HuH-7 (cell line): ENCODE measurements at regions not wholly inside any gene's neighbourhood (a gene's known extent, or its start where the extent isn't known, plus 50 kb on each side); places are given as distances from the start of the nearest gene placed in this dataset.
"Not testable (repeated sequence)": the region's sequence is repeated elsewhere in the genome, so short reads cannot be mapped to it uniquely, and the experiment has no call there.

Source experiments
- DNase-seq: peaks from one replicate; pipeline ENCODE4 v3.0.0; 2011; ENCODE audit warnings: low spot score

- DNase-seq: no peak
These were observed 611.7 kb upstream of the FAT1 start for GRCh38 chr4:187335339-187335738.

DNA sequence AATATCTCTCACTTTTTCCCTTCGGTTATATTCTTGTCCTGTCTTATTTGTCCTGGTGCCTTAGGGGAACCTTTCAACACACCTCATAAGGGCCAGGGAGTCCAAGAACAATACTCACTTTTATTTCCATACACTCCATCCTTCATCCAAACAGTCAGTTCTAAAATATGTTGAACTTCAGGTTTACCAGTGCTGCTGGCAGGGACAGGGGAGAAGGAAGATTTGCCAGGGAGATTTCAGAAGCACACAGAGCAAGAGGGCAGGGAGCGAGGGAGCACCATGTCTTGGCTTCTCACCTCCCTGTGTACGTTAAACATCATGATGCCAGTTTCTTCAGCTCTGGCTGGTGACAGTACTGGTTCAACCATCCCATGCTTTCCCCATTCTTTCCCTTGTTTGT lies 631.1 kb upstream of the FAT1 start:
- DNase-seq: no peak

DNA sequence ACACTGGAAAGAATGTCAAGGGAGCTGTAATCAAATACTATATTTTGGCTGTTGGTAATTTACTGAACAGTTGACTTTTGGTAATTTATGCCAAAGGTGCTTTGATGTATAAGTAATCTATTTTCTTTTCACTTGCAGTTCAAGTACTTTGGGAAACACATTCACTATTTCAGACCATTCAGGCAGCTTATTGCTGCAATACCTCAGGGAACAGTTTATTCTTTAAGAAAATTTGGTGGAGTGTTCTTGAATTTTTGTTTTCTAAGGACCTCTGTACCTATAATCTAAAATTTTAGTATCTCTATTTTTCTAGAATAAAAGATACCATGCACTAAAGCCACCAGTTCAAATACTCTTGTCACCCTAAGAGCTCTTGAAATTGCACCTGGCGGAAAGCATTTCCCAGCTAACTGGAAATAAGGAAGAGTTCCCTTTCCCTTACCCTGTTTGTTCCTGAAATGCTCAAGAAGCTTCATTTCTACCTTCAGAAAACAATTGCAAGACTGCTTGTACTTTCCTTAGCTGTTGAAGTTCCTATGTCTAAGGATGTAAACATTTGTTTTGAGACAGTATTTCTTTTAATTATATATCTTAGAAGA lies 633.5 kb upstream of the FAT1 start:
- no peak for DNase-seq

- no peak for DNase-seq
These were observed 634.2 kb upstream of the FAT1 start for GRCh38 chr4:187357821-187358220.

DNA sequence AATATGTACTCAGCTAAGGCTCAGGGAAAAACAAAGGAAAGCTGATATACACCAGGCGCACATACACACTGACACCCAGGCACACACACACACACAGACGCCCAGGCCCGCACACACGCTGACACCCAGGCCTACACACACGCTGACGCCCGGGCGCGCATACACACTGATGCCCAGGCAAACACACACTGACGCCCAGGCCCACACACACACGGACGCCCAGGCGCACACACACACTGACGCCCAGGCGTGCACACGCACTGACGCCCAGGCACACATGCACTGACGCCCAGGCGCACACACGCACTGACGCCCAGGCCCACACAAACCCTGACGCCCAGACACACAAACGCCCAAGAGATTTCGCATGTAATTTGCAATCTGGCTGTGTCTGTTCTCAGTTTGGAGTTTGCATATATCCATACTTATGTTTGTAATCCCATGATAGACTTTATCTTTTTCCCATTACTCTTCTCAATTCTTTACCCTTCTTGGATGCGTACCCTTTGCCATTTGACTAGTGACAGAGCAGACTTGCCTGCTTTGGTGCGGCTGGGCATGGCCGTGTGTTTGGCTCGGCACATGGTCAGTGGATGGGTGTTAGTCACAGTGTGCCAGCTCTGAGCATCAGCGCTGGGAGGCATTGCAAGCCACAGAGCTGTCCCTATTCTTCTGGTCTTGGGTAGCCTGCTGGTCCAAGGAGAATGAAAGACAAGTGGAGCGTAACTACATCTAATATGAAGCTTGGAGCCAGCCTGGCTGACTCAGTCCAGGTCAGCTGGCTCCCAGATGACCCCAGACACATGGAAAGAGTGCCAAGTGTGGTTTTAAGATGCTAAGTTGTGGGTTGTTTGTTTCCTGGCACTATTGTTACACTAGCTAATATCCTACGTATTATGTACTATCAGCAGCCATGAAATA lies 632.4 kb upstream of the ZFP42 start:
- DNase-seq: no peak

DNA sequence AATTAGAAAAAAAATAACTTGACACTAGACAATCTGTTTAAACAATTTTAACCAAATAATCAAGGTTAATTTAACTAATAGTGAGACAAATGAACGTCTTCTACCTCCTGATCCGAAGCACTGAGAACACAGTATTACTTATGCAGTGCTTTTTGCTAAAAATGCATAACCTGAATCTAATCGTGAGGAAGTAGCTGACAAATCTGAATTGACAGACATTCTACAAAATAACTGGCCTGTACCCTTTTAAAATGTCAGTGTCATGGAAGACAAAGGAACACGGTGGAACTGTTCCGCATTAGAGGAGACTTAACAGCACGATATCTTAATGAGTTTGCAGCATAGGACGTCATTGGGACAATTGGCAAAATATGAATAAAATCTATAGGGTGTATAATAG lies 631.2 kb upstream of the ZFP42 start:
- DNase-seq: no peak

- no peak for DNase-seq
These were observed 630.7 kb upstream of the ZFP42 start for GRCh38 chr4:187364851-187365250.

- DNase-seq: no peak
These were observed 629.0 kb upstream of the ZFP42 start for GRCh38 chr4:187366530-187366929.

DNA sequence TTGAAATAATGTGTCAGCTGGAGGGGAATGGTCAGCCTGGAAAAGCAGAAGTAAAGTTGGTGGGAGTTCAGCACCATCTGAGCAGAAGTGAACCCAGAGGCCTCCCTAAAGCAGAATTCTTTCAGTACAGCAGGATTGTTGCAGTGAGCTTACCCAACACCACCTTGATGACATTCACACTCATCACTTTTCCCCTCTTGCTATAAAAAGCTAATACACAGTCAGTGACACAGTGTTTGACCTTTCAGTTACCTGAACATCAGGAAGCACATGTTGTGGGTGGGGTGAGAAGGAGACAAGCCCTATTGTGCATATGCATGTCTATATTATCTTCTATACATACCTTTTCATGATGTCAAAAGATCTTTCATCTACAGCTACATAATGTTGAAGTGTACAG lies 624.7 kb upstream of the ZFP42 start:
- no peak for DNase-seq

DNA sequence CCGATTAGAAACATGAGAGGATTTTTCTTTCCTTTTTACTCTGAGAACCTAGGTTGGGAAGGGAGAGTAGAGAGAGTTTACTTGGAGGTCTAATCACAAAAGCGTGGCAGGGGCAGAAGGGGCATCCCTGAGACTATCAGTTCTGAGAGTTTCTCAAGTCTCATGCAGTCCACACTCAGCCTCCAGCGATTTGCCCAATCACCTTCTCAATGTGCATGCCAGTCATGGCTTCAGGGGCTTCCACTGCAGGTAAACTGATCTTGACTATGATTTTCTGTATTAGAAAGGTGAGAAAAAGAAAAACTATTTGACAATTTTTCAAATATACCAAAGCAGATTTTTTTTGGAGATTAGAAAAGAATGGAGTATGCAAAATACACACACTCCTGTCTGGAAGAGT lies 617.1 kb upstream of the ZFP42 start:
- no peak for DNase-seq

DNA sequence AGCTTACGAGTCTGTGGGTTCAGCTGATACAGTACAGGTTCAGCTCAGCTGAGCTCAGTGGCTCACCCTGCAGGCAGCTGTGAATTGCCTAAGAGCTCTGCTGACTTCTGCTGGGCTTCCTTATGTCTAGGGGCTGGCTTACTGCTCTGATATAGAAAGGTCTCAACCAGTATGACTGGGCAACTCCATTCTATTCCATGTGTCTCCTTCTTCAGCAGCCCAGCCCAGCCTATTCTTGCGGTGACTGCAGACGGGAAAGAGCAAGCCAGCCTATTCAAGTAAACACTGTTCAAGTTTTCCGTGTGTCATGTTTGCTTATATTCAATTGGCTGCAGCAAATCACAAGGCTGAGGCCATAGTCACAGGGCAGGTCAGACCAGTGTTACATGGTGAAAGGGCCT lies 615.4 kb upstream of the ZFP42 start:
- no peak for DNase-seq

GRCh38 chr4:187383181-187383580 lies 612.4 kb upstream of the ZFP42 start:
- no peak for DNase-seq

DNA sequence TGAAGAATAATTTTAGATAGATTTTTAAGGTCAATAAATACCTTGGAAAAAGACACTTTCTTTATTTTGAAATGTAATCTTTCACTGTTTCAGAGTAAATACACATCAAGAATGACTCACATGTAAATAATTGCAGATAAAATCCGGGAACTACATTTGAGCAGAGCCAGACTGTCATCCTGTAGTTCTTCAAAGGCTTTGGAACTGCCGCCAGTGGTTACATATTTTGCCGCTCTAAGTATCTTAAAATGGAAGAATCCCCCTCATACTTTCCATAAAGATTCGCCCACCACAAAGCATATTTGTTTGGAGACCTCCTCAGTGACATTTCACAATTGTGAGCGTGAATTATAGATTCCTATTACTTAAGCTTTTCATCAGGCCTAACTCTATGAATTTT lies 607.8 kb upstream of the ZFP42 start:
- DNase-seq: no peak

DNA sequence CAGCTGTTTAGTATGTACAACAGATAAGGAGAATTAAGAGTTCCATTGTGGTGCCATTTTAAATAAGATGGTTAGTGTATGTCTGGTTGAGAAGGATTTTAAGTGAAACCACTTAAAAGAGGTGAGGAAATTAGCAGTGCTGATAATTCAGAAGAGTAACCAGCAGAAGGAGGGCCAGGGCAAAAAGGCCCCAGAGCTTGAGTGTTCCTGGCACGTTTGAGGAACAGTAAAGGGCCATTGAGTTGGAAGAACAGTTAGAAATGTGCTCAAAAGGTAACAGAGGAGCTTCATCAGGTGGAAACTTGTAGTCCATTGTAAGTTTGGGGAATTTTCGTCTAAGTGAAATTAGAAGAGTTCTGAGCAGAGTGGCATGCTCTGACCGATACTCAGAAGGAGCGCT lies 606.2 kb upstream of the ZFP42 start:
- DNase-seq: no peak

DNA sequence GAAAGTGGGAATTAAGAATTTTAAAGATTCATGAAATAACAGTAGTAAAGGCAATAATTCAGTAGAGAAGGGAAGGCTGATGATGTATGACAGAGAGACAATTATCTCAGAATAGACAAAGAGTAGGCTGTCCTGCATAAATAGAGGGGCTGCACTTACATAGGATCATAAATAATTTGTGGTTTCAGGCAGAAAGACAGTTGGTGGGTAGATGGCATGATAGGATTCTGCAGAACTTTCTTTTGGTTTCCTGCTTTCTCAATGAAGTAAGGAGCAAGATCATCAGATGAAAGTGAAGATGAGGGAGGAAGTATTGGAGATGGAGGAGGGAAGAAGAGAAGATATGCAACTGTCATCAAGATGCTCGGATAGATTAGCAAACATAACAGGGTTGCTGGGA lies 604.9 kb upstream of the ZFP42 start:
- no peak for DNase-seq

DNA sequence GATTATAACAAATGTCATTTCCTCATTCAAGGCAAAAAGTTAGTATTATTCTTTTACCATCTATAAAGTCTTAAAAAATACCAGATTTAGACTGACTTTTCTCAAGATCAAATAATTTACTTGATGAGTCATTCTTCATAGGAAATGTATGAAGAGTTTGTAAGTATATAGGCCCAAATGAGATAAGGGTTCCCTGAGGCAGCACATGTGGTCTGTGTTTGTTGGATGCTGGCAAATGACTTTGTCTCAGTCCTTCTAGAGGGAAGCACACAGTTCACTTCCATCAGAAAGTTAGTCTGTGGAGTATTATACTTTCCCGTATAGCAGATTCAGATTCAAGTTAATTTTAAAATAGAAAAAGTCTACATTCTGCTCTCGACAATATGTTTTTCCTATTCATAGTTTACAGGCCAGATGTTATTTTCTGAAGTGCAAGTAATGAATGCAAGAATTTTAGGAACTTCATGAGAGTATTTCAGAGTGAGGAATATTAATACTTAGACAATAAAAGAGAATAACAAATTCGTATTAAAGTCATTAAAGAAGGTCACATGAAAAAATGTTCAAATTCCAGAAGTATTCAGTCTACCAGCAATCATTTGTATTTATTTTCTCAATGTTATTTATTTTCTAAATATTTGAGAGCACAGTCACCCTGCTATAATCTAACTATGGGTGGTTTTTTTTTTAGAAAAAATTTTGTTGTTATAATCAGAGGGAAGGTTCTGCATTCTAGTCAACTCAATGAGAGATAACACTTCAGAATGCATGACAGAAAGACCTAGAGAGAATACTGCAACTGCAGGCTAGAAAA lies 601.8 kb upstream of the ZFP42 start:
- DNase-seq: no peak

DNA sequence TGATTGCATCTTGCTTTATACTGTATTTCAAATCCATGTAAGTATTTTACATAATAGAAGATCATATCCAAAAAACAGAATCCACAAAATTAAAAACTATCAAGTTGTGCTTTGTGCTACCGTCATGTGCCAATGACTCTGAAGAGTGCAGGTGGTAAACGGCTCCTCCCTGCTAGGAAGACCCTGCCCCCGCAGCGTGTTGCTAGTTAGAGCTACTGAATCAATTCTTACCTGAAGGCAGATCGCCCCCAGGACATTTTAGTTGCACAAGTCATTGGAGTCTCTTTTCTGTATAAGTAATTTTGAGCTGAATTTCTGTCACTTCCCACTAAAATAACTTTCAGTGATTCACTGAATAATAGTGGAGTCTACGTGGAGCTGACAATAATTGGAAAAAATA lies 599.5 kb upstream of the ZFP42 start:
- no peak for DNase-seq

DNA sequence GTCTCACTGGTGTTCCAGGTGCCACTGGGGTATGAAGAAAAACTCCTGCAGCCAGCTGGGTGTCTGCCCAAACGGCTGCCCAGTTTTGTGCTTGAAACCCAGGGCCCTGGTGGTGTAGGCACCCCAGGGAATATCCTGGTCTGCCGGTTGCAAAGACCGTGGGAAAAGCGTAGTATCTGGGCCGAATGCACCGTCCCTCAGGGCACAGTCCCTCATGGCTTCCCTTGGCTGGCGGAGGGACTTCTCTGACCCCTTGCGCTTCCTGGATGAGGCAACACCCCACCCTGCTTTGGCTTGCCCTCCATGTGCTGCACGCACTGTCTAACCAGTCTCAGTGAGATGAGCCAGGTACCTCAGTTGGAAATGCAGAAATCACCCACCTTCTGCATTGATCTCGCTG lies 587.1 kb upstream of the ZFP42 start:
- not testable (repeated sequence) for DNase-seq

DNA sequence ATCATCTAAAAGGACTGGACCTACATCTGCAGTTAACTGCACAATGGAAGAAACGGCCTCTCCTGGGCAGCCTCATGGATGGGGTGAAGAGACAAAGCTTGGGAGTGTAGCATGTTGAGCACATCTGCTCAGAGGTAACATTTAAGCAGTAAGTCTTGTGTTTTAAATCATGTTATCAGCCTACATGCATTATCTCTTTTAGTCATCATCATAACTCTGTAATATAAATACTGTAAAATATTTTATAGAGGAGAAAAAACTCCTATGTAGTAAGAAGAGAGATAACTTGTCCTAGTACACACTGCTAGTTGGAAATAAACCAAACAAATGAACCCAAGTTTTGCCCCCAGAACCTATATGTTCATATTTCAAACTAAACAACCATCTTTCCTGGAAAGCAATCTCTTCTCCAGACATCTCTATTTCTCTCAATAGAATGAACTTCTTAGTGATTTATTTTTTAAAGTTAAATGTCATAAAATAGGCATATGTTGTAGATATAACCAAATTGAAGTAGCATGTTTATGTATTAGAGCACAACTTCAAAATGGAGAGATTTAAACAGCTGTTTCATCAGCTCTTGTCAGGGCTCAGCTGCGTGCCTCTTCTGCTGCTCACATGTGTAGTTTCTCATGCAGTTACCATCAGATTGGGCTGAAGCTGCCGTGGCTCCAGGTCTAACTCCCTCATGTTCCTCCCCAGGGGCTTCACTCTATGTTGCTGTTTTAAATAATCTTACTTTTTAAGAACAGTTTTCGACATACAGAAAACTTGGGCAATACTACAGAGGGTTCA lies 581.8 kb upstream of the ZFP42 start:
- no peak for DNase-seq

- DNase-seq: no peak
These were observed 580.9 kb upstream of the ZFP42 start for GRCh38 chr4:187414716-187415115.

DNA sequence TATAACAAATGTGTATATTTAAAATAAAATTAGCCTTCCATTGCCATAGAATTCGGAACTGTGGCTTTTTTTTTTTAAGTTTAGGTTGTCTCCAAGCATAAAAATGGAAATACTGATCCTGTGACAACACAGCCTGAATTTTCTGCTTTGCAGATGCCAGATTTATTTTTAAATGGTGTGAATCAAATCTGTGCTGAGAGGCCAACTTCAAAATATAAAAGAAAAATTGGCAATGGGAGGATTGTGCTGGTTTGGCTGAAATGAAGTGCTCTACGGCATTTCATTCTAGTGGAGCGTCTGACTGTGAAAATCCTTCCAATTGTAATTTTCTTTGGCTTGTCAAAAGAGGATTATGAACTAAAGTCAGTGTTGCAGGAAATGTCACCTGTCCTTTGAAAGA lies 580.3 kb upstream of the ZFP42 start:
- DNase-seq: no peak

DNA sequence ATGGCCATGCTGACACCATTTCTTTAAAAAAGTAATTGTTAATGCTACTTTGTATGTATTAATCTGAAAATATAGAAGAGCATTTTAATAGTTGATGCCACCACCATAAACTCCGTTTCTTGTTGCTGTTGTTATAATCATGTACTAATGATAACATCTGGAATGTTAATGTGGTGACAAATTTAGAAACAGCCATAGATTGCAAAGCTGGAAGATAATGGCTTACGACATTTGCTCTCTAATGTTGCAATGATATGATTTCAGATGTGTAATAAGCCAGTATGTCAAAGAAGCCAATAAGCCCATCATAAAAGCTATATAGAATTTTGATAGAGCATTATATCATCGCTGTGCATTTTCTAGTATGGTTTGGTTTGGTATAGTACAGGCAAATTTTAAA lies 579.4 kb upstream of the ZFP42 start:
- no peak for DNase-seq
